ENCODE measurements at regions not wholly inside any gene's neighbourhood (a gene's known extent, or its start where the extent isn't known, plus 50 kb on each side); places are given as distances from the start of the nearest gene placed in this dataset.

GRCh38 chr13:43959291-43959690, 79.6 kb downstream of the LACC1 start:
- Histone ChIP-seq H3F3A (ENCODE audit: low read depth) (no peaks in the 10 kb centered on the region), H2AFZ (ENCODE audit: low read length) (no peak overlapping the region), H3K9ac (ENCODE audit: low read depth, low read length, poor library complexity, severe bottlenecking) (no peak overlapping the region), H3K36me3 (ENCODE audit: insufficient read depth, low read length) (no peaks in the 10 kb centered on the region), H4K20me1 (ENCODE audit: insufficient read depth, low read length, poor library complexity, severe bottlenecking) (no peaks in the 10 kb centered on the region), H3K79me2 (ENCODE audit: insufficient read depth, low read length) (no peaks in the 10 kb centered on the region), H3K27me3 (ENCODE audit: insufficient read depth, low read length, poor library complexity, severe bottlenecking) (no peaks in the 10 kb centered on the region), H3K4me3 (ENCODE audit: low read length, poor library complexity, severe bottlenecking) (no peak overlapping the region), H3K9me2 (replicated peaks; ENCODE audit: low read depth, low read length) (no peaks in the 10 kb centered on the region), H3K4me2 (ENCODE audit: low read depth, low read length, poor library complexity, severe bottlenecking) (no peak overlapping the region), H3K4me1 (ENCODE audit: insufficient read depth, low read length, poor library complexity, severe bottlenecking) (no peaks in the 10 kb centered on the region), H3K9me3 (ENCODE audit: insufficient read depth, low read depth, low read length) (no peaks in the 10 kb centered on the region)
- TF ChIP-seq CTCF (conservative IDR thresholded peaks at IDR 0.05; ENCODE audit: low read length) (no peak), EZH2phosphoT487 (IDR thresholded peaks at IDR 0.05; ENCODE audit: borderline replicate concordance) (no peak)

GRCh38 chr13:43961909-43962308, 82.2 kb downstream of the LACC1 start:
- Histone ChIP-seq H3K4me2 (ENCODE audit: low read depth, low read length, poor library complexity, severe bottlenecking) (no peak overlapping the region), H3K27me3 (ENCODE audit: insufficient read depth, low read length, poor library complexity, severe bottlenecking) (no peaks in the 10 kb centered on the region), H3F3A (ENCODE audit: low read depth) (no peaks in the 10 kb centered on the region), H3K9ac (ENCODE audit: low read depth, low read length, poor library complexity, severe bottlenecking) (no peak overlapping the region), H2AFZ (ENCODE audit: low read length) (no peak overlapping the region), H3K36me3 (ENCODE audit: insufficient read depth, low read length) (no peaks in the 10 kb centered on the region), H3K79me2 (ENCODE audit: insufficient read depth, low read length) (no peaks in the 10 kb centered on the region), H3K4me1 (ENCODE audit: insufficient read depth, low read length, poor library complexity, severe bottlenecking) (no peaks in the 10 kb centered on the region), H3K9me2 (replicated peaks; ENCODE audit: low read depth, low read length) (no peaks in the 10 kb centered on the region), H3K4me3 (ENCODE audit: low read length, poor library complexity, severe bottlenecking) (no peak overlapping the region), H3K9me3 (ENCODE audit: insufficient read depth, low read depth, low read length) (no peaks in the 10 kb centered on the region), H4K20me1 (ENCODE audit: insufficient read depth, low read length, poor library complexity, severe bottlenecking) (no peaks in the 10 kb centered on the region)
- no peak for TF ChIP-seq EZH2phosphoT487 (IDR thresholded peaks at IDR 0.05; ENCODE audit: borderline replicate concordance)
- TF ChIP-seq CTCF (conservative IDR thresholded peaks at IDR 0.05; ENCODE audit: low read length) = no peak

GRCh38 chr13:43963726-43964125, 84.0 kb downstream of the LACC1 start:
- H3K36me3 ChIP-seq (ENCODE audit: insufficient read depth, low read length) = no peaks in the 10 kb centered on the region
- H3K4me3 ChIP-seq (ENCODE audit: low read length, poor library complexity, severe bottlenecking) = no peak overlapping the region
- TF ChIP-seq EZH2phosphoT487 (IDR thresholded peaks at IDR 0.05; ENCODE audit: borderline replicate concordance) (no peak), CTCF (conservative IDR thresholded peaks at IDR 0.05; ENCODE audit: low read length) (peak; percentile 59)

More at GRCh38 chr13:43963726-43964125, 84.0 kb downstream of the LACC1 start:
- no peaks in the 10 kb centered on the region for H4K20me1 ChIP-seq (ENCODE audit: insufficient read depth, low read length, poor library complexity, severe bottlenecking)
- H3K9ac ChIP-seq (ENCODE audit: low read depth, low read length, poor library complexity, severe bottlenecking) = no peak overlapping the region
- H2AFZ ChIP-seq (ENCODE audit: low read length) = peak overlapping the region; percentile 73
- H3K4me2 ChIP-seq (ENCODE audit: low read depth, low read length, poor library complexity, severe bottlenecking) = no peak overlapping the region
- H3K9me3 ChIP-seq (ENCODE audit: insufficient read depth, low read depth, low read length) = no peaks in the 10 kb centered on the region
- H3K27me3 ChIP-seq (ENCODE audit: insufficient read depth, low read length, poor library complexity, severe bottlenecking) = no peaks in the 10 kb centered on the region
- H3K79me2 ChIP-seq (ENCODE audit: insufficient read depth, low read length) = no peaks in the 10 kb centered on the region
- H3F3A ChIP-seq (ENCODE audit: low read depth) = no peaks in the 10 kb centered on the region
- no peaks in the 10 kb centered on the region for H3K4me1 ChIP-seq (ENCODE audit: insufficient read depth, low read length, poor library complexity, severe bottlenecking)
- no peaks in the 10 kb centered on the region for H3K9me2 ChIP-seq (replicated peaks; ENCODE audit: low read depth, low read length)
